HEK293 (cell line): ENCODE measurements at regions not wholly inside any gene's neighbourhood (a gene's known extent, or its start where the extent isn't known, plus 50 kb on each side); places are given as distances from the start of the nearest gene placed in this dataset.

Source experiments
- CTCF ChIA-PET: fragments of 350-600 bp; formaldehyde crosslinking; extraction: SDS; loops from one replicate; lab custom pipeline; 2021; ENCODE audit warnings: antibody characterized with exemption; lab: Yijun Ruan, JAX
- POLR2A ChIA-PET: fragments of 300-600 bp; formaldehyde crosslinking; extraction: SDS; loops from one replicate; lab custom pipeline; 2020; ENCODE audit warnings: antibody characterized with exemption, inconsistent platforms; lab: Yijun Ruan, JAX
- H3K27ac ChIP-seq: fragments of 200-500 bp; sonication (Bioruptor generic); 2 replicates; pipeline ENCODE4 v1.5.1; 2014; ENCODE audit warnings: low read depth, low read length, control low read depth, inconsistent platforms; ENCODE audit errors: extremely low read depth
- H3K36me3 ChIP-seq, 2 experiments: fragments of 200-500 bp in 1 of 2; sonication (Bioruptor generic) in 1 of 2; 1 replicate in 1 of 2; 2 replicates in 1 of 2; pipeline ENCODE4 v1.5.1; 2014 to 2017; ENCODE audit warnings: inconsistent platforms in 2 of 2, low read length in 2 of 2; ENCODE audit not compliant: control insufficient read depth in 2 of 2, insufficient read depth in 1 of 2
- H3K4me1 ChIP-seq: fragments of 200-500 bp; sonication (Bioruptor generic); 2 replicates; pipeline ENCODE4 v1.5.1; 2014; ENCODE audit warnings: mild to moderate bottlenecking, low read length, inconsistent platforms; ENCODE audit not compliant: control insufficient read depth, insufficient read depth
- H3K4me3 ChIP-seq: 2 replicates; pipeline ENCODE4 v1.5.1; 2011; ENCODE audit warnings: low read depth, mild to moderate bottlenecking, control low read depth, low read length, moderate library complexity
- H3K9me3 ChIP-seq: fragments of 200-500 bp; sonication (Bioruptor generic); 2 replicates; pipeline ENCODE4 v1.5.1; 2014; ENCODE audit warnings: low read depth, low read length, inconsistent platforms; ENCODE audit not compliant: control insufficient read depth, insufficient read depth
- BCL11B ChIP-seq: fragments of 450-650 bp; formaldehyde crosslinking; IDR thresholded peaks from 2 replicates; pipeline ENCODE4 v1.5.1; 2016; ENCODE audit warnings: low read depth, missing biosample characterization, missing genetic modification characterization
- HOXD13 ChIP-seq: sonication (generic); formaldehyde crosslinking; IDR thresholded peaks from 2 replicates; pipeline ENCODE4 v1.8.0; 2022; ENCODE audit warnings: missing genetic modification reagents, borderline replicate concordance
- SCRT1 ChIP-seq: fragments of 450-650 bp; formaldehyde crosslinking; IDR thresholded peaks from 2 replicates; pipeline ENCODE4 v1.5.1; 2016; ENCODE audit warnings: missing biosample characterization, missing genetic modification characterization, borderline replicate concordance
- SETDB1 ChIP-seq: IDR thresholded peaks from one replicate; pipeline ENCODE4 v1.6.1; 2017; ENCODE audit warnings: mild to moderate bottlenecking, low read length, moderate library complexity, mixed read lengths; ENCODE audit not compliant: insufficient read length
- ZBTB48 ChIP-seq: fragments of 450-650 bp; formaldehyde crosslinking; IDR thresholded peaks from 2 replicates; pipeline ENCODE4 v1.5.1; 2016; ENCODE audit warnings: missing biosample characterization, missing genetic modification characterization
- ZFHX2 ChIP-seq: fragments of 450-650 bp; formaldehyde crosslinking; conservative IDR thresholded peaks from 2 replicates; pipeline ENCODE4 v1.5.1; 2016; ENCODE audit warnings: missing biosample characterization, missing genetic modification characterization
- ZNF132 ChIP-seq: fragments of 450-650 bp; formaldehyde crosslinking; IDR thresholded peaks from 2 replicates; pipeline ENCODE4 v1.5.1; 2017; ENCODE audit warnings: missing biosample characterization, missing genetic modification characterization, borderline replicate concordance
- ZNF16 ChIP-seq: fragments of 450-650 bp; formaldehyde crosslinking; IDR thresholded peaks from 2 replicates; pipeline ENCODE4 v1.5.1; 2016; ENCODE audit warnings: low read depth, missing biosample characterization, missing genetic modification characterization
- ZNF169 ChIP-seq: fragments of 450-650 bp; formaldehyde crosslinking; IDR thresholded peaks from 2 replicates; pipeline ENCODE4 v1.5.1; 2016; ENCODE audit warnings: missing biosample characterization, missing genetic modification characterization
- ZNF202 ChIP-seq: fragments of 450-650 bp; formaldehyde crosslinking; IDR thresholded peaks from 2 replicates; pipeline ENCODE4 v1.5.1; 2016; ENCODE audit warnings: missing biosample characterization, missing genetic modification characterization, borderline replicate concordance
- ZNF248 ChIP-seq: fragments of 450-650 bp; formaldehyde crosslinking; IDR thresholded peaks from 2 replicates; pipeline ENCODE4 v1.5.1; 2017; ENCODE audit warnings: missing biosample characterization, missing genetic modification characterization
- ZNF266 ChIP-seq: fragments of 450-650 bp; formaldehyde crosslinking; IDR thresholded peaks from 2 replicates; pipeline ENCODE4 v1.5.1; 2016; ENCODE audit warnings: missing biosample characterization, missing genetic modification characterization, low read depth
- ZNF311 ChIP-seq: fragments of 450-650 bp; formaldehyde crosslinking; IDR thresholded peaks from 2 replicates; pipeline ENCODE4 v1.5.1; 2017; ENCODE audit warnings: missing biosample characterization, missing genetic modification characterization, borderline replicate concordance
- ZNF501 ChIP-seq: fragments of 450-650 bp; formaldehyde crosslinking; IDR thresholded peaks from 2 replicates; pipeline ENCODE4 v1.5.1; 2016; ENCODE audit warnings: missing biosample characterization, missing genetic modification characterization
- ZNF544 ChIP-seq: fragments of 450-650 bp; formaldehyde crosslinking; IDR thresholded peaks from 2 replicates; pipeline ENCODE4 v1.5.0; 2017; ENCODE audit warnings: missing biosample characterization, missing genetic modification characterization
- ZNF596 ChIP-seq: fragments of 450-650 bp; IDR thresholded peaks from 2 replicates; pipeline ENCODE4 v1.5.0; 2018; ENCODE audit warnings: missing biosample characterization, mild to moderate bottlenecking, missing genetic modification characterization, moderate library complexity
- ZNF600 ChIP-seq: fragments of 450-650 bp; formaldehyde crosslinking; IDR thresholded peaks from 2 replicates; pipeline ENCODE4 v1.5.1; 2016; ENCODE audit warnings: missing biosample characterization, missing genetic modification characterization
- ZNF610 ChIP-seq: fragments of 450-650 bp; formaldehyde crosslinking; IDR thresholded peaks from 2 replicates; pipeline ENCODE4 v1.5.1; 2016; ENCODE audit warnings: missing biosample characterization, missing genetic modification characterization, borderline replicate concordance
- ZNF639 ChIP-seq: fragments of 450-650 bp; formaldehyde crosslinking; IDR thresholded peaks from 2 replicates; pipeline ENCODE4 v1.5.1; 2016; ENCODE audit warnings: missing biosample characterization, missing genetic modification characterization
- ZNF670 ChIP-seq: fragments of 450-650 bp; formaldehyde crosslinking; IDR thresholded peaks from 2 replicates; pipeline ENCODE4 v1.5.1; 2016; ENCODE audit warnings: missing biosample characterization, missing genetic modification characterization, low read depth
- ZNF677 ChIP-seq: fragments of 450-650 bp; IDR thresholded peaks from 2 replicates; pipeline ENCODE4 v1.5.0; 2018; ENCODE audit warnings: missing biosample characterization, mild to moderate bottlenecking, missing genetic modification characterization, moderate library complexity
- ZNF785 ChIP-seq: fragments of 450-650 bp; formaldehyde crosslinking; IDR thresholded peaks from 2 replicates; pipeline ENCODE4 v1.5.1; 2016; ENCODE audit warnings: missing biosample characterization, missing genetic modification characterization
- ZNF837 ChIP-seq: fragments of 450-650 bp; formaldehyde crosslinking; IDR thresholded peaks from 2 replicates; pipeline ENCODE4 v1.5.1; 2016; ENCODE audit warnings: missing biosample characterization, missing genetic modification characterization
- ZNF843 ChIP-seq: fragments of 450-650 bp; formaldehyde crosslinking; IDR thresholded peaks from 2 replicates; pipeline ENCODE4 v1.5.1; 2016; ENCODE audit warnings: missing biosample characterization, missing genetic modification characterization
- ZSCAN4 ChIP-seq: fragments of 450-650 bp; formaldehyde crosslinking; IDR thresholded peaks from 2 replicates; pipeline ENCODE4 v1.5.1; 2017; ENCODE audit warnings: missing biosample characterization, missing genetic modification characterization
- ZSCAN5A ChIP-seq: fragments of 450-650 bp; formaldehyde crosslinking; IDR thresholded peaks from 2 replicates; pipeline ENCODE4 v1.5.1; 2016; ENCODE audit warnings: missing biosample characterization, missing genetic modification characterization

- Histone ChIP-seq H3K27ac (no peak overlapping the region), H3K4me3 (no peak overlapping the region), H3K36me3 (no peaks in the 10 kb centered on the region), H3K4me1 (no peaks in the 10 kb centered on the region), H3K9me3 (no peaks in the 10 kb centered on the region)
- POLR2A ChIA-PET, result no interaction called here
- CTCF ChIA-PET, result no interaction called here
- TF ChIP-seq ZNF610 (tag by site-specific recombination), result no peak
- TF ChIP-seq ZNF132 (tag by site-specific recombination), result no peak
- TF ChIP-seq SCRT1 (tag by site-specific recombination), result no peak
- TF ChIP-seq SETDB1, result no peak
- no peak for TF ChIP-seq ZNF202 (tag by site-specific recombination)
- no peak for TF ChIP-seq BCL11B
- no peak for TF ChIP-seq ZNF16 (tag by site-specific recombination)
- TF ChIP-seq ZNF677 (tag by site-specific recombination), result no peak
- no peak for TF ChIP-seq ZSCAN4 (tag by site-specific recombination)
- TF ChIP-seq ZSCAN5A, result no peak
- no peak for TF ChIP-seq ZNF169 (tag by site-specific recombination)
- TF ChIP-seq ZBTB48 (tag by site-specific recombination), result no peak
- TF ChIP-seq ZNF843, result no peak
- TF ChIP-seq HOXD13, result no peak
- no peak for TF ChIP-seq ZNF785 (tag by site-specific recombination)
Measured at GRCh38 chr4:96103086-96103485, 263.2 kb downstream of the PDHA2 start.

GRCh38 chr4:96108146-96108545 lies 268.3 kb downstream of the PDHA2 start:
- H3K27ac ChIP-seq, result no peak overlapping the region
- H3K4me3 ChIP-seq, result no peak overlapping the region
- no peaks in the 10 kb centered on the region for H3K9me3 ChIP-seq
- H3K36me3 ChIP-seq, result no peaks in the 10 kb centered on the region
- POLR2A ChIA-PET, result no interaction called here
- TF ChIP-seq ZNF248 (tag by site-specific recombination) (no peak), ZNF266 (no peak), ZFHX2 (tag by site-specific recombination) (no peak), ZNF639 (no peak), ZNF600 (tag by site-specific recombination) (no peak)
- CTCF ChIA-PET, result no interaction called here
- H3K4me1 ChIP-seq, result no peaks in the 10 kb centered on the region

- ChIA-PET CTCF (no interaction called here), POLR2A (no interaction called here)
- Histone ChIP-seq H3K36me3 (no peaks in the 10 kb centered on the region), H3K9me3 (no peaks in the 10 kb centered on the region), H3K4me3 (no peak overlapping the region), H3K4me1 (no peaks in the 10 kb centered on the region), H3K27ac (no peak overlapping the region)
- no peak for TF ChIP-seq ZNF596 (tag by site-specific recombination)
- no peak for TF ChIP-seq ZNF670 (tag by site-specific recombination)
- TF ChIP-seq ZNF837, result no peak
- TF ChIP-seq ZNF311 (tag by site-specific recombination), result no peak
- TF ChIP-seq ZNF544 (tag by site-specific recombination), result no peak
- no peak for TF ChIP-seq ZNF501
Measured at GRCh38 chr4:96112631-96113030, 272.7 kb downstream of the PDHA2 start.
